HCT116 (cell line): ENCODE measurements at regions not wholly inside any gene's neighbourhood (a gene's known extent, or its start where the extent isn't known, plus 50 kb on each side); places are given as distances from the start of the nearest gene placed in this dataset.

Experiments used
- CEBPB ChIP-seq: IDR thresholded peaks from 2 replicates; pipeline ENCODE4 v1.6.1; 2012; ENCODE audit warnings: low read depth
- CTCF ChIP-seq, 3 experiments: fragments of 200-600 bp in 1 of 3; sonication (generic) in 1 of 3; IDR thresholded peaks in 2 of 3; conservative IDR thresholded peaks in 1 of 3; 2 replicates each; pipeline ENCODE4 v1.5.1; 2012 to 2017; ENCODE audit warnings: low read depth in 2 of 3, low read length in 2 of 3, antibody characterized with exemption in 1 of 3, borderline replicate concordance in 1 of 3, control low read depth in 1 of 3, mild to moderate bottlenecking in 1 of 3, mixed read lengths in 1 of 3, mixed run types in 1 of 3, moderate library complexity in 1 of 3; ENCODE audit not compliant: insufficient read depth in 1 of 3
- EGR1 ChIP-seq: IDR thresholded peaks from 2 replicates; pipeline ENCODE4 v1.6.1; 2012; ENCODE audit warnings: low read depth
- ELF1 ChIP-seq: IDR thresholded peaks from 2 replicates; pipeline ENCODE4 v1.6.1; 2012; ENCODE audit warnings: low read depth, borderline replicate concordance
- POLR2A ChIP-seq: IDR thresholded peaks from 2 replicates; pipeline ENCODE4 v1.7.0; 2011; ENCODE audit warnings: borderline replicate concordance; ENCODE audit not compliant: insufficient read depth, insufficient read length; ENCODE audit errors: extremely low read depth
- SP1 ChIP-seq: IDR thresholded peaks from 2 replicates; pipeline ENCODE4 v1.6.1; 2012; ENCODE audit warnings: low read depth

- TF ChIP-seq POLR2A, result no peak
- no peak for TF ChIP-seq CTCF (IDR thresholded peaks at IDR 0.05 in 2 of 3, conservative IDR thresholded peaks at IDR 0.05 in 1 of 3; ENCODE audit: borderline replicate concordance in 1 of 3, insufficient read depth in 1 of 3, low read depth in 2 of 3, low read length in 2 of 3)
- TF ChIP-seq SP1, result no peak
- no peak for TF ChIP-seq ELF1
- TF ChIP-seq CEBPB, result no peak
- TF ChIP-seq EGR1, result no peak
Observed at GRCh38 chr13:60931858-60932546, 483.6 kb downstream of the PCDH20 start.
